ENCODE measurements at regions not wholly inside any gene's neighbourhood (a gene's known extent, or its start where the extent isn't known, plus 50 kb on each side); places are given as distances from the start of the nearest gene placed in this dataset.

GRCh38 chr6:21850691-21851090, 257.1 kb downstream of the SOX4 start:
- H3K4me3 ChIP-seq (ENCODE audit: extremely low read depth, insufficient read depth, low read length, poor library complexity, severe bottlenecking) = no peak overlapping the region
- H3K36me3 ChIP-seq (ENCODE audit: control insufficient read depth, insufficient read depth, low read length) = no peaks in the 10 kb centered on the region
- WGBS, 2 experiments (ENCODE audit: insufficient coverage in 2 of 2) = no CpG with 5 or more reads among the region's 1 CpG
- no peak overlapping the region for H3K27ac ChIP-seq (ENCODE audit: low read depth, low read length, severe bottlenecking)
- no peaks in the 10 kb centered on the region for H3K9me3 ChIP-seq (ENCODE audit: control insufficient read depth, low read length)
- H3K4me1 ChIP-seq (ENCODE audit: control insufficient read depth, insufficient read depth, low read length, poor library complexity, severe bottlenecking) = peaks cover 21% of the 10 kb centered on the region

GRCh38 chr6:21855811-21856455, 262.4 kb downstream of the SOX4 start:
- Histone ChIP-seq H3K27ac (ENCODE audit: low read depth, low read length, severe bottlenecking) (no peak overlapping the region), H3K4me1 (ENCODE audit: control insufficient read depth, insufficient read depth, low read length, poor library complexity, severe bottlenecking) (peaks cover 12% of the 10 kb centered on the region), H3K36me3 (ENCODE audit: control insufficient read depth, insufficient read depth, low read length) (no peaks in the 10 kb centered on the region), H3K4me3 (ENCODE audit: extremely low read depth, insufficient read depth, low read length, poor library complexity, severe bottlenecking) (no peak overlapping the region), H3K9me3 (ENCODE audit: control insufficient read depth, low read length) (peaks cover 7% of the 10 kb centered on the region)
- WGBS, 2 experiments (ENCODE audit: insufficient coverage in 2 of 2) = 94 to 100% methylated on average over 2 to 3 of the region's 6 CpGs

- Histone ChIP-seq H3K9me3 (ENCODE audit: control insufficient read depth, low read length) (peaks cover 7% of the 10 kb centered on the region), H3K4me1 (ENCODE audit: control insufficient read depth, insufficient read depth, low read length, poor library complexity, severe bottlenecking) (peaks cover 12% of the 10 kb centered on the region), H3K27ac (ENCODE audit: low read depth, low read length, severe bottlenecking) (no peak overlapping the region), H3K36me3 (ENCODE audit: control insufficient read depth, insufficient read depth, low read length) (no peaks in the 10 kb centered on the region), H3K4me3 (ENCODE audit: extremely low read depth, insufficient read depth, low read length, poor library complexity, severe bottlenecking) (no peak overlapping the region)
- no CpG with 5 or more reads among the region's 1 CpG for WGBS, 2 experiments (ENCODE audit: insufficient coverage in 2 of 2)
These were observed 262.9 kb downstream of the SOX4 start for GRCh38 chr6:21856456-21856825.

- WGBS, 2 experiments (ENCODE audit: insufficient coverage in 2 of 2) = 90% methylated on average over 1 of the region's 3 CpGs; no CpG with 5 or more reads in 1 of the 2 experiments
These were observed 263.3 kb downstream of the SOX4 start for GRCh38 chr6:21856844-21857243.

GRCh38 chr6:21858076-21858475, 264.5 kb downstream of the SOX4 start:
- WGBS, 2 experiments (ENCODE audit: insufficient coverage in 2 of 2) = no CpG with 5 or more reads among the region's 1 CpG

More at GRCh38 chr6:21856844-21857243, 263.3 kb downstream of the SOX4 start:
- Histone ChIP-seq H3K36me3 (ENCODE audit: control insufficient read depth, insufficient read depth, low read length) (no peaks in the 10 kb centered on the region), H3K4me1 (ENCODE audit: control insufficient read depth, insufficient read depth, low read length, poor library complexity, severe bottlenecking) (peaks cover 12% of the 10 kb centered on the region), H3K27ac (ENCODE audit: low read depth, low read length, severe bottlenecking) (no peak overlapping the region), H3K9me3 (ENCODE audit: control insufficient read depth, low read length) (peaks cover 7% of the 10 kb centered on the region), H3K4me3 (ENCODE audit: extremely low read depth, insufficient read depth, low read length, poor library complexity, severe bottlenecking) (no peak overlapping the region)

GRCh38 chr6:21859193-21859735, 265.7 kb downstream of the SOX4 start:
- Histone ChIP-seq H3K4me1 (ENCODE audit: control insufficient read depth, insufficient read depth, low read length, poor library complexity, severe bottlenecking) (peaks cover 12% of the 10 kb centered on the region), H3K27ac (ENCODE audit: low read depth, low read length, severe bottlenecking) (no peak overlapping the region), H3K9me3 (ENCODE audit: control insufficient read depth, low read length) (peaks cover 7% of the 10 kb centered on the region), H3K4me3 (ENCODE audit: extremely low read depth, insufficient read depth, low read length, poor library complexity, severe bottlenecking) (no peak overlapping the region), H3K36me3 (ENCODE audit: control insufficient read depth, insufficient read depth, low read length) (no peaks in the 10 kb centered on the region)
- 96 to 100% methylated on average over 5 of the region's 6 CpGs for WGBS, 2 experiments (ENCODE audit: insufficient coverage in 2 of 2)

More at GRCh38 chr6:21858076-21858475, 264.5 kb downstream of the SOX4 start:
- Histone ChIP-seq H3K36me3 (ENCODE audit: control insufficient read depth, insufficient read depth, low read length) (no peaks in the 10 kb centered on the region), H3K4me1 (ENCODE audit: control insufficient read depth, insufficient read depth, low read length, poor library complexity, severe bottlenecking) (peaks cover 12% of the 10 kb centered on the region), H3K4me3 (ENCODE audit: extremely low read depth, insufficient read depth, low read length, poor library complexity, severe bottlenecking) (no peak overlapping the region), H3K9me3 (ENCODE audit: control insufficient read depth, low read length) (peaks cover 7% of the 10 kb centered on the region), H3K27ac (ENCODE audit: low read depth, low read length, severe bottlenecking) (no peak overlapping the region)

- Histone ChIP-seq H3K4me3 (ENCODE audit: extremely low read depth, insufficient read depth, low read length, poor library complexity, severe bottlenecking) (no peak overlapping the region), H3K27ac (ENCODE audit: low read depth, low read length, severe bottlenecking) (no peak overlapping the region), H3K4me1 (ENCODE audit: control insufficient read depth, insufficient read depth, low read length, poor library complexity, severe bottlenecking) (no peaks in the 10 kb centered on the region), H3K9me3 (ENCODE audit: control insufficient read depth, low read length) (peaks cover 1% of the 10 kb centered on the region), H3K36me3 (ENCODE audit: control insufficient read depth, insufficient read depth, low read length) (no peaks in the 10 kb centered on the region)
- 90 to 92% methylated on average over 6 of the region's 8 CpGs for WGBS, 2 experiments (ENCODE audit: insufficient coverage in 2 of 2)
These were observed 268.4 kb downstream of the SOX4 start for GRCh38 chr6:21861942-21862341.

- no CpG with 5 or more reads among the region's 2 CpGs for WGBS, 2 experiments (ENCODE audit: insufficient coverage in 2 of 2)
These were observed 270.7 kb downstream of the SOX4 start for GRCh38 chr6:21864206-21864605.

GRCh38 chr6:21868226-21868625, 274.7 kb downstream of the SOX4 start:
- Histone ChIP-seq H3K4me1 (ENCODE audit: control insufficient read depth, insufficient read depth, low read length, poor library complexity, severe bottlenecking) (no peaks in the 10 kb centered on the region), H3K36me3 (ENCODE audit: control insufficient read depth, insufficient read depth, low read length) (no peaks in the 10 kb centered on the region), H3K4me3 (ENCODE audit: extremely low read depth, insufficient read depth, low read length, poor library complexity, severe bottlenecking) (no peak overlapping the region), H3K9me3 (ENCODE audit: control insufficient read depth, low read length) (no peaks in the 10 kb centered on the region), H3K27ac (ENCODE audit: low read depth, low read length, severe bottlenecking) (no peak overlapping the region)
- WGBS, 2 experiments (ENCODE audit: insufficient coverage in 2 of 2) = 89 to 100% methylated on average over 1 of the region's 2 CpGs

More at GRCh38 chr6:21864206-21864605, 270.7 kb downstream of the SOX4 start:
- Histone ChIP-seq H3K4me3 (ENCODE audit: extremely low read depth, insufficient read depth, low read length, poor library complexity, severe bottlenecking) (no peak overlapping the region), H3K27ac (ENCODE audit: low read depth, low read length, severe bottlenecking) (no peak overlapping the region), H3K4me1 (ENCODE audit: control insufficient read depth, insufficient read depth, low read length, poor library complexity, severe bottlenecking) (no peaks in the 10 kb centered on the region), H3K9me3 (ENCODE audit: control insufficient read depth, low read length) (no peaks in the 10 kb centered on the region), H3K36me3 (ENCODE audit: control insufficient read depth, insufficient read depth, low read length) (no peaks in the 10 kb centered on the region)

GRCh38 chr6:21869085-21869771, 275.7 kb downstream of the SOX4 start:
- no peaks in the 10 kb centered on the region for H3K4me1 ChIP-seq (ENCODE audit: control insufficient read depth, insufficient read depth, low read length, poor library complexity, severe bottlenecking)
- no peak overlapping the region for H3K4me3 ChIP-seq (ENCODE audit: extremely low read depth, insufficient read depth, low read length, poor library complexity, severe bottlenecking)
- H3K36me3 ChIP-seq (ENCODE audit: control insufficient read depth, insufficient read depth, low read length) = no peaks in the 10 kb centered on the region
- 76 to 88% methylated on average over 1 to 5 of the region's 8 CpGs for WGBS, 2 experiments (ENCODE audit: insufficient coverage in 2 of 2)
- H3K27ac ChIP-seq (ENCODE audit: low read depth, low read length, severe bottlenecking) = no peak overlapping the region
- H3K9me3 ChIP-seq (ENCODE audit: control insufficient read depth, low read length) = no peaks in the 10 kb centered on the region

Measured in mesodermal cell (in vitro differentiated cells).